HG02885 (cell line): ENCODE measurements at regions not wholly inside any gene's neighbourhood (a gene's known extent, or its start where the extent isn't known, plus 50 kb on each side); places are given as distances from the start of the nearest gene placed in this dataset.
A peak's percentile ranks its signal among the peaks of the same experiment; 100 is the strongest.

Source experiments
- ATAC-seq: cut with Tn5 transposase; IDR thresholded peaks from one replicate; pipeline ENCODE4 v1.9.1; 2021; ENCODE audit warnings: mild to moderate bottlenecking; ENCODE audit not compliant: unreplicated experiment, poor library complexity

GRCh38 chr20:19889011-19889953 is 127.9 kb upstream of the NAA20 start:
- no peak for ATAC-seq

GRCh38 chr20:19890445-19891051 is 126.6 kb upstream of the NAA20 start:
- ATAC-seq: no peak

- no peak for ATAC-seq
Observed at GRCh38 chr20:19893356-19893755, 123.8 kb upstream of the NAA20 start.

GRCh38 chr20:19895761-19896160 is 121.4 kb upstream of the NAA20 start:
- ATAC-seq: no peak

GRCh38 chr20:19897891-19898290 is 119.3 kb upstream of the NAA20 start:
- ATAC-seq: no peak

- no peak for ATAC-seq
Observed at GRCh38 chr20:19901226-19901625, 115.9 kb upstream of the NAA20 start.

GRCh38 chr20:19903168-19903811 is 113.9 kb upstream of the NAA20 start:
- ATAC-seq: peak; percentile 76

GRCh38 chr20:19907326-19908056 is 109.7 kb upstream of the NAA20 start:
- no peak for ATAC-seq

GRCh38 chr20:19908576-19908975 is 108.6 kb upstream of the NAA20 start:
- no peak for ATAC-seq

- no peak for ATAC-seq
Observed at GRCh38 chr20:19909725-19910124, 107.4 kb upstream of the NAA20 start.

- no peak for ATAC-seq
Observed at GRCh38 chr20:19911810-19912382, 105.3 kb upstream of the NAA20 start.

GRCh38 chr20:19913349-19913748 is 103.8 kb upstream of the NAA20 start:
- no peak for ATAC-seq

- no peak for ATAC-seq
Observed at GRCh38 chr20:19913927-19914614, 103.1 kb upstream of the NAA20 start.

- peak; percentile 39 for ATAC-seq
Observed at GRCh38 chr20:19915111-19915798, 101.9 kb upstream of the NAA20 start.

GRCh38 chr20:19916531-19917485 is 100.4 kb upstream of the NAA20 start:
- no peak for ATAC-seq

GRCh38 chr20:19918965-19919329 is 98.2 kb upstream of the NAA20 start:
- ATAC-seq: no peak

- no peak for ATAC-seq
Observed at GRCh38 chr20:19920381-19921138, 96.6 kb upstream of the NAA20 start.
